HFF-Myc (cell line): ENCODE measurements at regions not wholly inside any gene's neighbourhood (a gene's known extent, or its start where the extent isn't known, plus 50 kb on each side); places are given as distances from the start of the nearest gene placed in this dataset.

Source experiments
- DNase-seq: peaks from one replicate; pipeline ENCODE4 v3.0.0-alpha.2; 2011; ENCODE audit warnings: low read depth; ENCODE audit errors: extremely low read depth
- H3K4me3 ChIP-seq: replicated peaks from 2 replicates; pipeline ENCODE4 v1.5.1; 2011; ENCODE audit warnings: low read depth, mild to moderate bottlenecking, control low read depth, low read length
- CTCF ChIP-seq: IDR thresholded peaks from 2 replicates; pipeline ENCODE4 v1.5.1; 2012; ENCODE audit warnings: mild to moderate bottlenecking, low read depth, low read length, control low read depth; ENCODE audit errors: missing control alignments

DNA sequence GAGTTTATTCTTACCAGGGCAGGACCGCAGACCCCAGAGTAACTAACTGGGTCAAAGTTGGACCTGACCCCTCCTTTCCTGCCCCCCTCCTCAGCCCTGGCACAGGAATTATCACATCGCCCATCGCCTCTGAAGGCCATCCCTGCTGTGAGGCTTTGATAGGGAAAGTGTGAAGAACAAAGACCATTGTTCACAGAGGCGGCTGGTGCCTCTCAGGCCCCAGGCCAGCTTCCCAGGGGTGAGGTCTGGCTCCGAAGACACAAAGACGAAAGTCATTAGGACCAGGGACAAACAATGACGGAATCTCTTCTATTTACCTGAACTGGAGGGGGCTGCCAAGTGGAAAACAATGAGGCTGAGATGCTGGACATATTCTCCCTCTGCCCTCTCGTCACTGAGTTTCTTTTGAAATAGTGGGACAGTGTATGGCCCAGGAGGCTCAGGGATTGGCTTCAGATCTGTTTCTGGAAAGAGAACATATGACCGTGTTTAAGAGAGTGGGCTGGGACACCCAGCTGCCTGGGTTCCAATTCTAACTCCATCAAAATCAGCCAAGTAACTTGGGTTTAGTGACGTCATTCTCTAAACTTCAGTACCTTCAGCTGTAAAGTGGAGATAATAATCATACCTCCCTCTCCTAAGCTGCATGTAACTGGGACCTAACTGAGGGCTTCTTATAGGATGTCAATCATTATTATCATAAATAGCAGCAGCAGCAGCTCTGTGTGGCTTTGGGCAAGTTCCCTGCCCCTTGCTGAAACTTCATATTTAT, 769.4 kb downstream of the MED13L start:
- no peak for DNase-seq
- no peak overlapping the region for H3K4me3 ChIP-seq
- TF ChIP-seq CTCF: no peak

GRCh38 chr12:115507560-115507889, 770.0 kb downstream of the MED13L start:
- no peak for DNase-seq
- H3K4me3 ChIP-seq: no peak overlapping the region
- no peak for TF ChIP-seq CTCF

DNA sequence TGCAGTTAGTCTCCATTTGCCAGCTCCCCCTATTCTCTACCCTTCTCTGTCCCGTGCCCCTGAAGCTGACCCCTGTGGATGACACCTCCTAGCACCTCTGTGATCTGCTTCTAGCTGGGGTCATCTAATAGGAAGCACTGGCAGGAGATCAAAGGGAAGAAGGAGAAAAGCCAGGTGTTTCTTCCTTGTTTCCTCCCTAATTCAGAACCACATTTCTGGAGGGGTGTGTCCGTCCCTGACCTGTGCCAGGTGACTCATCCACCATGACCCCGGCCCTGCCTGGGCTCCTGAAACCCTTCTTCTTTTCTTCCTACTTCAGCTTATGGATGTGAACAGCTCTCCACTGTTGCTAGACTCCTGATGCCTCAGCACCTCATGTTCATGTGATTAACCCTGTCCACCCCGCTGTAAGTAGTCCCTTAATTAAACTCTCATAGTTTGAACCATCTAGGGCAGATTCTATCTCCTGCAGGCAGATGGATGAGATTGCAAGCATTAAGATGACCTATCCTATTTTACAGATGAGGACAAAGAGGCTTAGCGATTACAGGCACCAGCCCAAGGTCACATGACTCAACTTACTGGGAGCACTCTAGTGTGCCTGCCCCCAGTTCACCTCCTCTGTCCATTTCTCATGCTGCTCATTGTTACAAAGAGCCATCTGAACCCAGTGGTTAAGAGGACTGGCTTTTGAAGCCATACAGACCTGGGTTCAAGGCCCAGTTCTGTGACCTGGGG, 770.5 kb downstream of the MED13L start:
- no peak for TF ChIP-seq CTCF
- no peak overlapping the region for H3K4me3 ChIP-seq
- DNase-seq: no peak

- H3K4me3 ChIP-seq: no peak overlapping the region
- no peak for TF ChIP-seq CTCF
- DNase-seq: no peak
Observed at GRCh38 chr12:115504306-115505290, 772.9 kb downstream of the MED13L start.

DNA sequence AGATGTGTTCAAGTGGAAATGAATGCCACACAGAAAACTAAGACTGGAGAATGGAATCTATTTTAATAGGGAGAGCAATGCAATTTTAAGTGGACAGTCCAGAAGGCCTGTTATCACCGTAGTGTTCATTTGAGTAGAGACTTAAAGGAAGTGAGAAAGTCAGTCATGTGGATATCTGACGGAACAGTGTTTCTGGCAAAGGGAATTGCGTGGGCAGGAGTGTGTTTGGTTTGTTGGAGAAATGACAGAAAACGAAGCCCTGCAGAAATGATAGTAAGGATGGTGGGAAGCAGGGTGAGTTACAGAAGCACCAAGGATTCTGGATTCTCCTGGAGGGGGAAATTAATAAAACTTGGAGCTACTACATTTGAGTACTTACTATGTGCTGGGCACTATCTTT, 776.6 kb downstream of the MED13L start:
- no peak for DNase-seq
- no peak for TF ChIP-seq CTCF
- H3K4me3 ChIP-seq: no peak overlapping the region

GRCh38 chr12:115495300-115495699, 782.2 kb downstream of the MED13L start:
- no peak overlapping the region for H3K4me3 ChIP-seq
- DNase-seq: no peak
- no peak for TF ChIP-seq CTCF
